ENCODE measurements at regions not wholly inside any gene's neighbourhood (a gene's known extent, or its start where the extent isn't known, plus 50 kb on each side); places are given as distances from the start of the nearest gene placed in this dataset.
"Not testable (repeated sequence)": the region's sequence is repeated elsewhere in the genome, so short reads cannot be mapped to it uniquely, and the experiment has no call there.

DNA sequence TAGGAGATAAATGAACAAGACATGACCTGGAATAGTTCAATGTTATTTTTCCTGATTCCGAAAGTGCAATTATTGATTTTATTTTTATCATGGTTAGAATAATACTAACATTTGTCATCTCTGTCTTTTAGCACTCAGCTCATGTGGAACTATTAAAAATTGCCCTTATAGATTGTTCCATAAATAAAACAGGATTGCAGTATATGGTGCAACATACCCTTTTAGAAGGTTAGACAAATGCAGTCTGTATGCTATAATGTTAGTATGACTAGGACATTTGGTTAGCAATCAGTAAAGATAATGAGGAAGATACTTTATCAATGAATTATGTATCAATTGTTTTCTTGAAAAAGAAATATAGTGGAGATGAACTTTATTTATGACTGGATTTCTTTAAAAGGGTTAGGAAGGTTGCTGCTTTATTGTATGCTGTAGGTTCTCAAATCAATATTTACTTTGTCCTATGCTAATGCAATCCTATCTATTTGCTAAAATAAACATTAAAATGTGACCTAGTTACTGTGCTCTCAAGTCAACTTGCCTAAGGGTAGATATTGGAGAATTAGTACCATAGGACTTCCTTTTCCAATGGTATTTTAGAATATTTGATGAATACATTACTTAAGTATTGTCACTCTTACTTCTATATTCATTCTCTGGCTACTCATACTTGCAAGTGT is 348.9 kb upstream of the ISL1 start:
- no peak for DNase-seq (ENCODE audit: low read depth)

- no peak for DNase-seq (ENCODE audit: low read depth)
These were observed 343.6 kb upstream of the ISL1 start for GRCh38 chr5:51039424-51040329.

- no peak for DNase-seq (ENCODE audit: low read depth)
These were observed 339.5 kb upstream of the ISL1 start for GRCh38 chr5:51043745-51044144.

DNA sequence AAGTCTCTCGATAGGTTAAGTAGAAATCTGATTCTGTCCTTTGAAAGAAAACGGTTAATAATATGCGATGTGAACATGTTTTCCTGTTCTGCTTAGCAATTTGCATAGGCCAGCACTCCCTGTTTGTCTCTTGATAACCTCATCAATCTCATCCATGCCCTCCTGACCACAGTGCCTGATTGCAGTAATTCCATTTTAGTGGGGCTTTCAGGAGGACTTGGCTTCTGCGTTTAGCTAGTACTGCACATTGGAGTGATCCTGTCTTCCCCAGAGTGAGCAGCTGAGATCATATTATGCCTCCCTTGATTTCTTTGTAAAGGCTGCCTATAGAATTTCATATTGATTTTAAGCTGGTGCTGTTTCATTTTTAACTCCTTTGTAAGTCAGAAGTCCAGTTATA is 335.9 kb upstream of the ISL1 start:
- no peak for DNase-seq (ENCODE audit: low read depth)

- DNase-seq (ENCODE audit: low read depth): no peak
These were observed 329.9 kb upstream of the ISL1 start for GRCh38 chr5:51053361-51053760.

- DNase-seq (ENCODE audit: low read depth): no peak
These were observed 322.3 kb upstream of the ISL1 start for GRCh38 chr5:51060953-51061352.

DNA sequence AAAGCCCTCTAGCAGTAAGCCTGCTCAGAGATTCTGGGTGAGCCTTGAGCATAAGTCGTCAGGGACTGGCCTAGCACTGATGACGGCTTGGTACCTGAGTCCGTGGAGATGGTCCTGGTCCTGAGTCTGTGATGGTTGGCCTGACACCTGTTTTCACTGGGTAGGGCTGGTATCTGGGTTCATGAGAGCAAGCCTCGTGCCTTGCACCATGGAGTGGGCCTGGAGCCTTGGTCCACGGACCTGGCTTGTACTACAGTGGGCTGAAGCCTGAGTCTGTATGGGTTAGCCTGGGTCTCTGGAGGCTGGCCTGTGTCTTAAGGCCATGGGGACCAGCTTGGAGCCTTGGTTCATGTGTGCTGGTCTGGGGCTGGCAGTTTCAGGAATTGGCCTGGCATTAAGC is 310.3 kb upstream of the ISL1 start:
- no peak for DNase-seq (ENCODE audit: low read depth)

GRCh38 chr5:51082741-51083140 is 300.5 kb upstream of the ISL1 start:
- DNase-seq (ENCODE audit: low read depth): no peak

DNA sequence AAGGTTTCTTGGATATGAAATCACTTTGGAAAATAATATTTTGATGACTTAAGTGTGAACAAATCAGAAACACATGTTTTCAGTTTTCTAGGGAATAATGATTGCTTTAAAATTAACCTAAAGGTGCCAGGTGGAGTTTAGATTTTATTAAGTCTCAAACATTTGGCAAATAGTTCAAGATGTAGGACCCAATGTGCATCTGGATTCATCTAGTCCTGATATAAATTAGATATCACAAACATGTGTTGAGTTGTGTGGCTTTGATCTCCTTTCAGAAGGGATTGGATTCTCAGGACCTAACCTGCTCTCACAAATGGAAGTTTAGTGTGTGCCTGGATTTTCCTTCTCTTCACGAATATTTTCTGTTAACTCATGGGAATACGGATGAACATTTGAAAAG is 291.4 kb upstream of the ISL1 start:
- no peak for DNase-seq (ENCODE audit: low read depth)

DNA sequence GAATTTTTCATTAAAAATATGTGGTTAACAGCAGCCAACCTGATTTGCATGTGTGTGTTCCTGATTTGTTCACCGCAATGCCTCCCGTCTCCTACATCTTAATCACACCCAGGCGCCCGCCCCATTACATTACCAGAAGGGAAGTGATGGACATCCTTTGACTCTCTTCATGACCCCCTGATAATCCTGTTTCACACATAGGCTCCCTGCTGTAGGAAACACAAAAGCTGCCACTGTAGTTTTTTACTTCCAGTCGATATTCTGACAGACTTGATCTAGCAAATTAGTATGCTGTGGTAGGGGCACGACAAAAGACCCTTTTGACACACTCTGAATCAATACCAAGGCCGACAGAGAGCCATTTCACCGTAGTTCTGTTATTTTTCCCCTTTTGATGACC is 287.8 kb upstream of the ISL1 start:
- no peak for DNase-seq (ENCODE audit: low read depth)

- no peak for DNase-seq (ENCODE audit: low read depth)
These were observed 286.4 kb upstream of the ISL1 start for GRCh38 chr5:51096859-51097258.

GRCh38 chr5:51099173-51099853 is 283.9 kb upstream of the ISL1 start:
- no peak for DNase-seq (ENCODE audit: low read depth)

DNA sequence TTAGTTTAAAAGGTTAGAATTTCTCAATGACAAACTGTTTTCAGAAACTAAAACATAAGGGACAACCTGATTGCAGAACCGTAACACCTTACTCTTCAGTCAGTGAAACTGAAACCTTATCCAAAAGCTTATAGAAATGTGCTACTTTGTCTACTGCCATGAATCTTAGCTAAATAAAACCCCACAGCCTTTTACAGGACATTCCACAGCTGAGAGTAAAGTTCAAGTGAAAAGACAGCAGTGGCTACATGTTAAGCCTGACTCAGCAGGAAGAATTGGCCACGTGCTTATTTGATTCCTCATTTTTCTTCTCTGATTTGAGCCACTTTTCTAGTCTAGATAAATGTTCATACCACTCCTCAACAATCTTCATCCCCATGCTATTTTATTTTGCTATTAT is 278.7 kb upstream of the ISL1 start:
- DNase-seq (ENCODE audit: low read depth): no peak

GRCh38 chr5:51109786-51110410 is 273.4 kb upstream of the ISL1 start:
- DNase-seq (ENCODE audit: low read depth): no peak

- no peak for DNase-seq (ENCODE audit: low read depth)
These were observed 252.0 kb upstream of the ISL1 start for GRCh38 chr5:51131266-51131665.

GRCh38 chr5:51138164-51138563 is 245.1 kb upstream of the ISL1 start:
- DNase-seq (ENCODE audit: low read depth): no peak

- DNase-seq (ENCODE audit: low read depth): no peak
These were observed 234.8 kb upstream of the ISL1 start for GRCh38 chr5:51148437-51148836.

GRCh38 chr5:51156222-51156621 is 227.0 kb upstream of the ISL1 start:
- no peak for DNase-seq (ENCODE audit: low read depth)

GRCh38 chr5:51156838-51157237 is 226.4 kb upstream of the ISL1 start:
- no peak for DNase-seq (ENCODE audit: low read depth)

GRCh38 chr5:51159164-51159563 is 224.1 kb upstream of the ISL1 start:
- no peak for DNase-seq (ENCODE audit: low read depth)

GRCh38 chr5:51159606-51160005 is 223.6 kb upstream of the ISL1 start:
- DNase-seq (ENCODE audit: low read depth): no peak

DNA sequence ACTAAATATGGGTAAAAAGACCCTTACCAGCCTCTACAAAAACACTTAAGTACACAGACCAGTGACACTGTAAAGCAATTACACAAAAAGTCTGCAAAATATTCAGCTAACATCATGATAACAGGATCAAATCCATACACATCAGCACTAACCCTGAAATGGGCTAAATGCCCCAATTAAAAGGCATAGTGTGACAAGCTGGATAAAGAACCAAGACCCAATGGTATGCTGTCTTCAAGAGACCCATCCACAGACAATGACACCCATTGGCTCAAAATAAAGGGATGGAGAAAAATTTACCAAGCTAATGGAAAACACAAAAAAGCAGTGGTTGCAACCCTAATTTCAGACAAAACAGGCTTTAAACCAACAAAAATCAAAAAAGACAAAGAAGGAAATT is 221.0 kb upstream of the ISL1 start:
- DNase-seq (ENCODE audit: low read depth): no peak

DNA sequence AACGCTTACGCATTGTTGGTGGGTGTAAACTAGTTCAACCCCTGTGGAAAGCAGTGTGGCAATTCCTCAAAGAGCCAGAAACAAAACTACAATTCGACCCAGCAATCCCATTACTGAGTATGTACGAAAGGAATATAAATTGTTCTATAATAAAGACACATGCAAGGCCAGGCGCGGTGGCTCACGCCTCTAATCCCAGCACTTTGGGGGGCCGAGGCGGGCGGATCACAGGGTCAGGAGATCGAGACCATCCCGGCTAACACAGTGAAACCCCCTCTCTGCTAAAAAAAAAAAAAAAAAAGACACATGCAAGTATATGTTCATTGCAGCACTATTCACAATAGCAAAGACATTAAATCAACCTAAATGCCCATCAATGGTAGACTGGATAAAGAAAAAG is 217.6 kb upstream of the ISL1 start:
- DNase-seq (ENCODE audit: low read depth): not testable (repeated sequence)
